ENCODE measurements at regions not wholly inside any gene's neighbourhood (a gene's known extent, or its start where the extent isn't known, plus 50 kb on each side); places are given as distances from the start of the nearest gene placed in this dataset.
A peak's percentile ranks its signal among the peaks of the same experiment; 100 is the strongest.

GRCh38 chr6:4563156-4563555 is 213.0 kb upstream of the CDYL start:
- DNase-seq (ENCODE audit: low read depth in 2 of 2), result no peak

- DNase-seq (ENCODE audit: low read depth in 2 of 2), result no peak
Measured at GRCh38 chr6:4561773-4562400, 214.3 kb upstream of the CDYL start.

- no peak for DNase-seq (ENCODE audit: low read depth in 2 of 2)
Measured at GRCh38 chr6:4561078-4561435, 215.1 kb upstream of the CDYL start.

- DNase-seq (ENCODE audit: low read depth in 2 of 2), result no peak
Measured at GRCh38 chr6:4560221-4561077, 215.8 kb upstream of the CDYL start.

- no peak for DNase-seq (ENCODE audit: low read depth in 2 of 2)
Measured at GRCh38 chr6:4559281-4559875, 216.8 kb upstream of the CDYL start.

- no peak for DNase-seq (ENCODE audit: low read depth in 2 of 2)
Measured at GRCh38 chr6:4554645-4555044, 221.6 kb upstream of the CDYL start.

GRCh38 chr6:4553387-4553786 is 222.8 kb upstream of the CDYL start:
- DNase-seq (ENCODE audit: low read depth in 2 of 2), result peak in 1 of 2 donors; percentile 23

GRCh38 chr6:4550227-4550597 is 226.0 kb upstream of the CDYL start:
- DNase-seq (ENCODE audit: low read depth in 2 of 2), result no peak

GRCh38 chr6:4549556-4550226 is 226.5 kb upstream of the CDYL start:
- DNase-seq (ENCODE audit: low read depth in 2 of 2), result no peak

GRCh38 chr6:4545893-4546292 is 230.3 kb upstream of the CDYL start:
- no peak for DNase-seq (ENCODE audit: low read depth in 2 of 2)

DNA sequence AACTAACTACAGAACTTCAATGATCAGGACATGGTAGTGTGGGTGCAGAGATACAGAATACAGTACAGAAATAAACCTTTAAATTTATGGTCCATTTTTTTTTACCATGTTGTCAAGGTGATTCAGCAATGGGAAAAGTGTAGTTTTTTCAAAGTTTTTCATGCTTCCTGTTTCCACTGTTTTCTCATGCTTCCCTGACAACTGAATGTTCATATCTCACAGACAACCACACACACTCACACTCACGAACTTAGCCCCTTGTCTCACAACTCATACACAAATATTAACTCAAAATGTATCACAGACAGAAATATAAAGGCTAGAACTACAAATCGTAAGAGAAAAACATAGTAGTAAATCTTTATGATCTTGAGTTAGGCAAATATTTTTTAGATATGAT is 232.6 kb upstream of the CDYL start:
- peak; percentile 92 to 94 for DNase-seq (ENCODE audit: low read depth in 2 of 2)

GRCh38 chr6:4533576-4533975 is 242.6 kb upstream of the CDYL start:
- no peak for DNase-seq (ENCODE audit: low read depth in 2 of 2)

DNA sequence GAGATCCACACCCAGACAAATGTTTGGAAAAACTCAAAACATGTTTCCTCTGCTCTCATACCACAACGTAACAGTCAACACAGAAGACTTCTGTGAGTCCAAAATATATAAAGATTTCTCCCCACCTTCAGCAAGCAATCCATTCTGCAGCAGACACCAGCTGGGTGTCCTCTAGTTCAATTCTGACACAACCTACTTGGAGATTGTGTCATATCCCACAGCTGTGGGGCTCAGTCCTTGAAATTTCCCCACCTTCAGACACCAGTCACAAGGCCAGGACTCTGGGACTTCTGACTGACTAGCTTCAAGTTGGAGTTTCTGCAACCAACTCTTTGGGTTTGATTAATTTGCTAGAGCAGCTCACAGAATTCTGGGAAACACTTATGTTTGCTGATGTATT is 244.8 kb upstream of the CDYL start:
- DNase-seq (ENCODE audit: low read depth in 2 of 2), result no peak

- DNase-seq (ENCODE audit: low read depth in 2 of 2), result peak in 1 of 2 donors; percentile 45
Measured at GRCh38 chr6:4522453-4522852, 253.8 kb upstream of the CDYL start.

GRCh38 chr6:4521070-4521469 is 255.1 kb upstream of the CDYL start:
- DNase-seq (ENCODE audit: low read depth in 2 of 2), result no peak

GRCh38 chr6:4518506-4518905 is 257.7 kb upstream of the CDYL start:
- no peak for DNase-seq (ENCODE audit: low read depth in 2 of 2)

DNA sequence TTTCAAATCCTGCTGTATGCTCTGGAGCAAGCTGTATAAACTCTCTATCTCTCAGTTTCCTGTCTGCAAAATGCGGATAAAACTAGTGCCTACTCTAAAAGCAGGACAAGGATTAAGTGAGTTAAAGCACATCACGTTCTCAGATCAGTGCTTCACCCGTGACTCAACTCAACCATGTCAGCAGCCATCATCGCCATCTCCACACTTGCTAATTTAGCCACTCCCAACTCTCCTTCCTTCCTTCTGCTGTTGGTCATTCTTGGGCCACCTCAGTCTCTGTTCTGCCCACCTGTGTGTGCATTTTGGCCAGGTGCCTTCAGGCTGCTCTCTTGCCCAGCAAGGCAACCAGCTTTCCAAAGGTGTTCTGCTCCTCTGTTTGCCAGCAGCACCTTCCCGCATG is 260.0 kb upstream of the CDYL start:
- DNase-seq (ENCODE audit: low read depth in 2 of 2), result peak in 1 of 2 donors; percentile 40

- DNase-seq (ENCODE audit: low read depth in 2 of 2), result peak in 1 of 2 donors; percentile 30
Measured at GRCh38 chr6:4513561-4513960, 262.6 kb upstream of the CDYL start.

- DNase-seq (ENCODE audit: low read depth in 2 of 2), result peak in 1 of 2 donors; percentile 80
Measured at GRCh38 chr6:4512051-4512471, 264.1 kb upstream of the CDYL start.

DNA sequence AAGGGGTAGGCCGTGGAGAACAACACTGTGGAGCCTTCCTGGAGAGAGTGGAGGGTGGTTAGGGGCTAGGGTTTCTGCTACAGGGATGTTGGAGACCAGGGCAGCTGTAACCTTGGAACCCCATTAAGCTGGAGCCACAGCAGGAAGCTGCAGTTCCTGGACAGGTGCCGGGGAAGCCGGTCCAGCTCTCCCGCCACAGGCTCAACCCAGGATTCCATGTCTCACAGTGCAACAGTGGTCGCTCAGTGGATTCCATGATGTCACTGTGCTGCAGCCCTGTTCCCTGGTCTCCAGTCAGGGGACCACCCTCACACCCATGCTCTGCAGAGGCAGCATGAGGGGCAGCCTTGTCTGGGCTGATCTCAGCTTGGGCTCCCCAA is 264.6 kb upstream of the CDYL start:
- DNase-seq (ENCODE audit: low read depth in 2 of 2), result peak in 1 of 2 donors; percentile 55

- no peak for DNase-seq (ENCODE audit: low read depth in 2 of 2)
Measured at GRCh38 chr6:4510906-4511640, 265.1 kb upstream of the CDYL start.

- DNase-seq (ENCODE audit: low read depth in 2 of 2), result no peak
Measured at GRCh38 chr6:4510317-4510716, 265.9 kb upstream of the CDYL start.
